KMS-11 (cell line): ENCODE measurements at regions not wholly inside any gene's neighbourhood (a gene's known extent, or its start where the extent isn't known, plus 50 kb on each side); places are given as distances from the start of the nearest gene placed in this dataset.

Experiments used
- H2AFZ ChIP-seq: fragments of 200-600 bp; sonication (generic); 2 replicates; pipeline ENCODE4 v1.6.1; 2016; ENCODE audit warnings: antibody characterized with exemption, mixed run types, low read depth
- H3K27ac ChIP-seq: fragments of 200-600 bp; sonication (generic); 2 replicates; pipeline ENCODE4 v1.6.1; 2016; ENCODE audit warnings: mild to moderate bottlenecking, mixed run types
- H3K27me3 ChIP-seq: fragments of 200-600 bp; sonication (generic); 2 replicates; pipeline ENCODE4 v1.6.1; 2017; ENCODE audit warnings: mild to moderate bottlenecking, low read depth, mixed run types, moderate library complexity; ENCODE audit not compliant: insufficient read depth
- H3K36me3 ChIP-seq: fragments of 200-600 bp; sonication (generic); 2 replicates; pipeline ENCODE4 v1.6.1; 2017; ENCODE audit warnings: mild to moderate bottlenecking, mixed run types; ENCODE audit not compliant: insufficient read depth
- H3K4me1 ChIP-seq: fragments of 200-600 bp; sonication (generic); 2 replicates; pipeline ENCODE4 v1.6.1; 2016; ENCODE audit warnings: mild to moderate bottlenecking, low read depth, mixed run types; ENCODE audit not compliant: poor library complexity, severe bottlenecking
- H3K4me2 ChIP-seq: fragments of 200-600 bp; sonication (generic); 2 replicates; pipeline ENCODE4 v1.7.0; 2016; ENCODE audit warnings: mild to moderate bottlenecking, mixed run types
- H3K4me3 ChIP-seq: fragments of 200-600 bp; sonication (generic); IDR thresholded peaks from 2 replicates; pipeline ENCODE4 v1.6.1; 2017; ENCODE audit warnings: low read depth, low read length, mixed read lengths; ENCODE audit not compliant: insufficient read depth
- H3K79me2 ChIP-seq: fragments of 200-600 bp; sonication (generic); 2 replicates; pipeline ENCODE4 v1.6.1; 2016; ENCODE audit warnings: low read depth, mixed run types; ENCODE audit not compliant: insufficient read depth
- H3K9ac ChIP-seq: fragments of 200-600 bp; sonication (generic); 2 replicates; pipeline ENCODE4 v1.6.1; 2016; ENCODE audit warnings: mild to moderate bottlenecking, mixed run types
- H4K20me1 ChIP-seq: fragments of 200-600 bp; sonication (generic); 2 replicates; pipeline ENCODE4 v1.6.1; 2016; ENCODE audit warnings: mild to moderate bottlenecking, mixed run types; ENCODE audit not compliant: insufficient read depth
- CTCF ChIP-seq: fragments of 200-600 bp; sonication (generic); conservative IDR thresholded peaks from 2 replicates; pipeline ENCODE4 v1.6.1; 2017; ENCODE audit warnings: low read depth, mild to moderate bottlenecking, antibody characterized with exemption, low read length, moderate library complexity, mixed read lengths

DNA sequence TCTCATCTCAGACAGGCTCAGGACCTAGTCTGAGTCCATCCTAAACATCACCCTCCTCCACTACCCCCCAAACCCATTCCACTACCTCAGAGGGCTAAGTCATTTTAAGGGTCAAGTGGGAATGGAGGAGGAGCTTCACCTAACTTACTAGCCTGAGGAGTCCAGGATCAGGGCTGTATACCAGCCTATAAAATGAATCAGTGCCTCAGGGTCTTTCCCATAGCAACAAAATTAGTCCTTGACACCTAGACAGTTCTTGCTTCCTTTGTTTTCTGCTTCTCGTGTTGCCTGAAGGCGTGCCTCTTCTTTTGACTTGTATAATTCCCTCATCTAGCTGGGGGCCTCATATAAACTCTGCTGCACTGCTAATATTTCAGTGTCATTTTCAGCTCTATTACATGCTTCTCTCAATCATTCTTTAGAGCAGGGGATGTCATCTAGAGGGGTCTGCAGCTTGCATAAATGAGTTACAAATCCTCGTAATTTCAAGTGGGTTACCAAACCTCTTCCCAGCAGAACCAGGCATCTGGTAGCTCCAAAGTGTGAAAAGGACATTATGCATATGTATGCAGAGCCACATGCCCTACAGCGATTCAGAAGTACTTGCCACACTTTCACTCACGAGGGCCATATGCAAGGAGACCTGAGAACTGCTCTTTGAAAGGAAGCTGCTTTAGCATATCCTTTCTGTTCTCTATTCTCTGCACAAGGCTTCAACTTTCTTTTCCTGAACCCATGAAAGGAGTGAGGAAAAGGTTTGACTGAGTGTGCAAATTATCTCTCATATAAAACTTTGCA is 311.7 kb upstream of the SEMA6D start:
- H3K4me2 ChIP-seq, result no peak overlapping the region
- no peaks in the 10 kb centered on the region for H4K20me1 ChIP-seq
- no peak overlapping the region for H3K9ac ChIP-seq
- H3K36me3 ChIP-seq, result no peaks in the 10 kb centered on the region
- H3K27me3 ChIP-seq, result no peaks in the 10 kb centered on the region
- H3K27ac ChIP-seq, result no peak overlapping the region
- TF ChIP-seq CTCF, result no peak
- H3K4me1 ChIP-seq, result no peaks in the 10 kb centered on the region
- H3K79me2 ChIP-seq, result no peaks in the 10 kb centered on the region
- no peak overlapping the region for H2AFZ ChIP-seq
- no peak overlapping the region for H3K4me3 ChIP-seq

GRCh38 chr15:47407692-47408091 is 309.6 kb upstream of the SEMA6D start:
- TF ChIP-seq CTCF, result no peak
- H2AFZ ChIP-seq, result no peak overlapping the region
- no peak overlapping the region for H3K9ac ChIP-seq
- no peaks in the 10 kb centered on the region for H3K4me1 ChIP-seq
- H4K20me1 ChIP-seq, result no peaks in the 10 kb centered on the region
- H3K4me2 ChIP-seq, result no peak overlapping the region
- H3K27me3 ChIP-seq, result no peaks in the 10 kb centered on the region
- no peak overlapping the region for H3K27ac ChIP-seq
- H3K4me3 ChIP-seq, result no peak overlapping the region
- H3K36me3 ChIP-seq, result no peaks in the 10 kb centered on the region
- H3K79me2 ChIP-seq, result no peaks in the 10 kb centered on the region

GRCh38 chr15:47409038-47409437 is 308.3 kb upstream of the SEMA6D start:
- no peaks in the 10 kb centered on the region for H3K4me1 ChIP-seq
- H2AFZ ChIP-seq, result no peak overlapping the region

DNA sequence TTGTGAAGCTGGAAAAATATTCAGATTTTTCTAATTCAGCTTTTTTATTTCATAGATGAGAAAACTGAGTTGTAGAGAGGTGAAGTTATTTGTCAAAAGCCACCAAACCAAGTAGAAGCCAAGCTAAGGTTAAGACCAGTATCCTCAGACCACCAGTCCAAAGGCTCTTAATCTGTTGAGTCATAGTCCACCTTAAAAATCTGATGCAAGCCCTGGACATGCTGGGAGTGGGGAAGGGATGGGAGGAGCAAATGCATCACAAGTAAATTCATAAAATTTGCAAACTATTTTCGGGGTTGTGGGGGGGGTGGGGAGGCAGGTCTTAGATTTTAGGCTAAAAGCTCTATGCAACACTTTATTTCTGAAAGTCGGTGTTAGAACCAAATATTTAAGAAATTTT is 307.7 kb upstream of the SEMA6D start:
- no peaks in the 10 kb centered on the region for H3K4me1 ChIP-seq
- H3K4me2 ChIP-seq, result no peak overlapping the region
- TF ChIP-seq CTCF, result no peak
- H2AFZ ChIP-seq, result no peak overlapping the region
- H3K79me2 ChIP-seq, result no peaks in the 10 kb centered on the region
- H3K27ac ChIP-seq, result no peak overlapping the region
- H3K4me3 ChIP-seq, result no peak overlapping the region
- no peaks in the 10 kb centered on the region for H3K36me3 ChIP-seq
- no peaks in the 10 kb centered on the region for H3K27me3 ChIP-seq
- no peak overlapping the region for H3K9ac ChIP-seq
- H4K20me1 ChIP-seq, result no peaks in the 10 kb centered on the region

More at GRCh38 chr15:47409038-47409437, 308.3 kb upstream of the SEMA6D start:
- no peak overlapping the region for H3K9ac ChIP-seq
- H3K27ac ChIP-seq, result no peak overlapping the region
- TF ChIP-seq CTCF, result no peak
- H3K27me3 ChIP-seq, result no peaks in the 10 kb centered on the region
- H3K79me2 ChIP-seq, result no peaks in the 10 kb centered on the region
- no peaks in the 10 kb centered on the region for H3K36me3 ChIP-seq
- H4K20me1 ChIP-seq, result no peaks in the 10 kb centered on the region
- no peak overlapping the region for H3K4me3 ChIP-seq
- H3K4me2 ChIP-seq, result no peak overlapping the region
